ENCODE measurements at regions not wholly inside any gene's neighbourhood (a gene's known extent, or its start where the extent isn't known, plus 50 kb on each side); places are given as distances from the start of the nearest gene placed in this dataset.
A peak's percentile ranks its signal among the peaks of the same experiment; 100 is the strongest.

DNA sequence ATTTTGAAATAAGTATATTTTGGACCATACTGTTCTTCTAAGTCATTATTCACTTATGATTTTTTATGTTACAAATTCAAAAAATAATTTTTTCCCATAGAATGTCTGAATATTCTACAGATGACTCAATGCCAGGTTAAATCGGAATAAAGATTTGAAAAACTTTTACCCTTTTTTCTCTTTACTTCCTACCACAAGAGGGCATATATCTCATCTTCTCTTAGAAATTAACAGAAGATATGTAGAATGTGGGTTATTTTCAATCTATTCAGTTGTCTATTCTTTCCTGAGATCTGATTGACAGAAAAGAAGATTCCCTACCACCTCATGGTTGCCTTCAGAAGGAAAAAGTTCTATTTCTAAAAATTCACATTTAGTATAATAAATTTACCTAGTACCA lies 53.0 kb upstream of the KITLG start:
- Histone ChIP-seq H3K27me3 (ENCODE audit: insufficient read depth, poor library complexity, severe bottlenecking) (no peaks in the 10 kb centered on the region), H3K27ac (ENCODE audit: poor library complexity, severe bottlenecking) (no peak overlapping the region), H3K9me3 (ENCODE audit: severe bottlenecking) (no peaks in the 10 kb centered on the region), H3K36me3 (ENCODE audit: low read depth) (no peaks in the 10 kb centered on the region; the same call in 1 of the 2 replicates), H3K4me3 (ENCODE audit: severe bottlenecking) (no peak overlapping the region), H3K4me1 (ENCODE audit: insufficient read depth, poor library complexity, severe bottlenecking) (no peaks in the 10 kb centered on the region)
- DNase-seq (ENCODE audit: low spot score) (no peak), ATAC-seq (ENCODE audit: low read depth) (no peak)
- TF ChIP-seq, protein P1, sequence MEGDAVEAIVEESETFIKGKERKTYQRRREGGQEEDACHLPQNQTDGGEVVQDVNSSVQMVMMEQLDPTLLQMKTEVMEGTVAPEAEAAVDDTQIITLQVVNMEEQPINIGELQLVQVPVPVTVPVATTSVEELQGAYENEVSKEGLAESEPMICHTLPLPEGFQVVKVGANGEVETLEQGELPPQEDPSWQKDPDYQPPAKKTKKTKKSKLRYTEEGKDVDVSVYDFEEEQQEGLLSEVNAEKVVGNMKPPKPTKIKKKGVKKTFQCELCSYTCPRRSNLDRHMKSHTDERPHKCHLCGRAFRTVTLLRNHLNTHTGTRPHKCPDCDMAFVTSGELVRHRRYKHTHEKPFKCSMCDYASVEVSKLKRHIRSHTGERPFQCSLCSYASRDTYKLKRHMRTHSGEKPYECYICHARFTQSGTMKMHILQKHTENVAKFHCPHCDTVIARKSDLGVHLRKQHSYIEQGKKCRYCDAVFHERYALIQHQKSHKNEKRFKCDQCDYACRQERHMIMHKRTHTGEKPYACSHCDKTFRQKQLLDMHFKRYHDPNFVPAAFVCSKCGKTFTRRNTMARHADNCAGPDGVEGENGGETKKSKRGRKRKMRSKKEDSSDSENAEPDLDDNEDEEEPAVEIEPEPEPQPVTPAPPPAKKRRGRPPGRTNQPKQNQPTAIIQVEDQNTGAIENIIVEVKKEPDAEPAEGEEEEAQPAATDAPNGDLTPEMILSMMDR (IDR thresholded peaks at IDR 0.05; ENCODE audit: poor library complexity, severe bottlenecking), result peak; percentile 61

DNA sequence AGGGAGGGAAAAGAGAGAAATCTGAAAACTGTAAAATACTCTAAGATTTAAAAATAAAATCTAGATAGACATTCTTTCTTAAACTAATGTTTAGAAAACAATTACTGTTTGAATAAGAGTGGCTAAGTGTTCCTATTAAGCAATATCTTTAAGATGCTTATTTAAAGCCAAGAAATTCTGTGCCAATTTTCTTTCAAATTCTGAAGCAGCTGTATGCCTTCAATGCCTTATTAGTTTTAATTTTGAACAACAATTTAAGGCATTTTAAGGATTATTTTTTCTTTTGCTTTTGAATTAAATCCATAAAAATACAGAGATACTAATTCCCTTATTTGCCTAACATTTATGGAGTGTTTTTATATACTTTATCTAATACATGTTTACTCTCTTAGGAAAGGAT lies 50.3 kb upstream of the KITLG start:
- TF ChIP-seq, protein P1 (IDR thresholded peaks at IDR 0.05; ENCODE audit: poor library complexity, severe bottlenecking), result no peak
- Histone ChIP-seq H3K9me3 (ENCODE audit: severe bottlenecking) (no peaks in the 10 kb centered on the region), H3K36me3 (ENCODE audit: low read depth) (no peaks in the 10 kb centered on the region; the same call in 1 of the 2 replicates), H3K4me3 (ENCODE audit: severe bottlenecking) (no peak overlapping the region), H3K4me1 (ENCODE audit: insufficient read depth, poor library complexity, severe bottlenecking) (no peaks in the 10 kb centered on the region), H3K27ac (ENCODE audit: poor library complexity, severe bottlenecking) (no peak overlapping the region), H3K27me3 (ENCODE audit: insufficient read depth, poor library complexity, severe bottlenecking) (no peaks in the 10 kb centered on the region)
- no peak for ATAC-seq (ENCODE audit: low read depth)
- no peak for DNase-seq (ENCODE audit: low spot score)
